ENCODE measurements at regions not wholly inside any gene's neighbourhood (a gene's known extent, or its start where the extent isn't known, plus 50 kb on each side); places are given as distances from the start of the nearest gene placed in this dataset.
"Not testable (repeated sequence)": the region's sequence is repeated elsewhere in the genome, so short reads cannot be mapped to it uniquely, and the experiment has no call there.

GRCh38 chr1:234814235-234814634 lies 204.3 kb upstream of the IRF2BP2 start:
- FAIRE-seq, result not testable (repeated sequence)

GRCh38 chr1:234811824-234812223 lies 201.8 kb upstream of the IRF2BP2 start:
- FAIRE-seq; DNase-seq (ENCODE audit: low spot score in 2 of 2): not testable (repeated sequence)

More at GRCh38 chr1:234814235-234814634, 204.3 kb upstream of the IRF2BP2 start:
- DNase-seq (ENCODE audit: low spot score in 2 of 2), result not testable (repeated sequence)

GRCh38 chr1:234810726-234811125 lies 200.7 kb upstream of the IRF2BP2 start:
- DNase-seq (ENCODE audit: low spot score in 2 of 2); FAIRE-seq: not testable (repeated sequence)

GRCh38 chr1:234809854-234810245 lies 199.9 kb upstream of the IRF2BP2 start:
- not testable (repeated sequence) for FAIRE-seq; DNase-seq (ENCODE audit: low spot score in 2 of 2)

GRCh38 chr1:234808943-234809853 lies 199.2 kb upstream of the IRF2BP2 start:
- not testable (repeated sequence) for FAIRE-seq; DNase-seq (ENCODE audit: low spot score in 2 of 2)

- DNase-seq (ENCODE audit: low spot score in 2 of 2); FAIRE-seq: not testable (repeated sequence)
Observed at GRCh38 chr1:234808459-234808858, 198.5 kb upstream of the IRF2BP2 start.

GRCh38 chr1:234807705-234808104 lies 197.7 kb upstream of the IRF2BP2 start:
- not testable (repeated sequence) for FAIRE-seq; DNase-seq (ENCODE audit: low spot score in 2 of 2)

GRCh38 chr1:234802586-234802985 lies 192.6 kb upstream of the IRF2BP2 start:
- FAIRE-seq; DNase-seq (ENCODE audit: low spot score in 2 of 2): not testable (repeated sequence)

- not testable (repeated sequence) for FAIRE-seq; DNase-seq (ENCODE audit: low spot score in 2 of 2)
Observed at GRCh38 chr1:234801636-234802035, 191.7 kb upstream of the IRF2BP2 start.

- not testable (repeated sequence) for FAIRE-seq
Observed at GRCh38 chr1:234801147-234801546, 191.2 kb upstream of the IRF2BP2 start.

GRCh38 chr1:234800563-234800962 lies 190.6 kb upstream of the IRF2BP2 start:
- not testable (repeated sequence) for DNase-seq (ENCODE audit: low spot score in 2 of 2); FAIRE-seq

More at GRCh38 chr1:234801147-234801546, 191.2 kb upstream of the IRF2BP2 start:
- DNase-seq (ENCODE audit: low spot score in 2 of 2), result not testable (repeated sequence)

GRCh38 chr1:234799021-234799689 lies 189.2 kb upstream of the IRF2BP2 start:
- FAIRE-seq; DNase-seq (ENCODE audit: low spot score in 2 of 2): not testable (repeated sequence)

GRCh38 chr1:234797216-234797615 lies 187.2 kb upstream of the IRF2BP2 start:
- not testable (repeated sequence) for FAIRE-seq; DNase-seq (ENCODE audit: low spot score in 2 of 2)

- not testable (repeated sequence) for FAIRE-seq; DNase-seq (ENCODE audit: low spot score in 2 of 2)
Observed at GRCh38 chr1:234796438-234796792, 186.4 kb upstream of the IRF2BP2 start.

GRCh38 chr1:234795711-234796437 lies 185.9 kb upstream of the IRF2BP2 start:
- DNase-seq (ENCODE audit: low spot score in 2 of 2), result not testable (repeated sequence)

GRCh38 chr1:234795007-234795406 lies 185.0 kb upstream of the IRF2BP2 start:
- FAIRE-seq, result not testable (repeated sequence)

More at GRCh38 chr1:234795711-234796437, 185.9 kb upstream of the IRF2BP2 start:
- not testable (repeated sequence) for FAIRE-seq

GRCh38 chr1:234794452-234794851 lies 184.5 kb upstream of the IRF2BP2 start:
- not testable (repeated sequence) for FAIRE-seq; DNase-seq (ENCODE audit: low spot score in 2 of 2)

More at GRCh38 chr1:234795007-234795406, 185.0 kb upstream of the IRF2BP2 start:
- not testable (repeated sequence) for DNase-seq (ENCODE audit: low spot score in 2 of 2)

GRCh38 chr1:234793924-234794323 lies 183.9 kb upstream of the IRF2BP2 start:
- FAIRE-seq; DNase-seq (ENCODE audit: low spot score in 2 of 2): not testable (repeated sequence)

GRCh38 chr1:234792221-234792864 lies 182.4 kb upstream of the IRF2BP2 start:
- not testable (repeated sequence) for DNase-seq (ENCODE audit: low spot score in 2 of 2); FAIRE-seq
